Spleen (tissue), 7 donors: ENCODE measurements at regions not wholly inside any gene's neighbourhood (a gene's known extent, or its start where the extent isn't known, plus 50 kb on each side); places are given as distances from the start of the nearest gene placed in this dataset.

Experiments used
- POLR2A ChIP-seq, 3 donors: fragments of 450-650 bp; IDR thresholded peaks; one replicate each; pipeline ENCODE4 v1.5.1; 2017; ENCODE audit warnings: antibody characterized with exemption in 3 of 3, mild to moderate bottlenecking in 1 of 3
- TF ChIP-seq, protein P1 (sequence below), 11 experiments: fragments of 200-600 bp in 7 of 11; fragments of 450-650 bp in 4 of 11; sonication (generic) in 4 of 11; IDR thresholded peaks in 8 of 11; conservative IDR thresholded peaks in 3 of 11; 1 replicate in 7 of 11; 2 replicates in 4 of 11; pipeline versions ENCODE4 v1.4.0 to v1.8.0; 2016 to 2021; ENCODE audit warnings: antibody characterized with exemption in 11 of 11, inconsistent platforms in 4 of 11, mild to moderate bottlenecking in 1 of 11
- donor health status: DM: no; HTN: no; CAD: no; lungs with moderate emphysema.
- donor health status: DM: no; HTN: no; CAD: no.
- donor health status: DM: no; HTN: no; CAD: no.

GRCh38 chr5:6228257-6229250 is 149.8 kb downstream of the MED10 start:
- TF ChIP-seq, protein P1, sequence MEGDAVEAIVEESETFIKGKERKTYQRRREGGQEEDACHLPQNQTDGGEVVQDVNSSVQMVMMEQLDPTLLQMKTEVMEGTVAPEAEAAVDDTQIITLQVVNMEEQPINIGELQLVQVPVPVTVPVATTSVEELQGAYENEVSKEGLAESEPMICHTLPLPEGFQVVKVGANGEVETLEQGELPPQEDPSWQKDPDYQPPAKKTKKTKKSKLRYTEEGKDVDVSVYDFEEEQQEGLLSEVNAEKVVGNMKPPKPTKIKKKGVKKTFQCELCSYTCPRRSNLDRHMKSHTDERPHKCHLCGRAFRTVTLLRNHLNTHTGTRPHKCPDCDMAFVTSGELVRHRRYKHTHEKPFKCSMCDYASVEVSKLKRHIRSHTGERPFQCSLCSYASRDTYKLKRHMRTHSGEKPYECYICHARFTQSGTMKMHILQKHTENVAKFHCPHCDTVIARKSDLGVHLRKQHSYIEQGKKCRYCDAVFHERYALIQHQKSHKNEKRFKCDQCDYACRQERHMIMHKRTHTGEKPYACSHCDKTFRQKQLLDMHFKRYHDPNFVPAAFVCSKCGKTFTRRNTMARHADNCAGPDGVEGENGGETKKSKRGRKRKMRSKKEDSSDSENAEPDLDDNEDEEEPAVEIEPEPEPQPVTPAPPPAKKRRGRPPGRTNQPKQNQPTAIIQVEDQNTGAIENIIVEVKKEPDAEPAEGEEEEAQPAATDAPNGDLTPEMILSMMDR (IDR thresholded peaks at IDR 0.05 in 8 of 11, conservative IDR thresholded peaks at IDR 0.05 in 3 of 11), result no peak
- no peak for TF ChIP-seq POLR2A (IDR thresholded peaks at IDR 0.05)
